Stimulated activated CD8-positive, alpha-beta memory T cell treated with anti-CD3 and anti-CD28 coated beads, Interleukin-4, amount 100 ng/mL, for 24 hours (primary cell): ENCODE measurements at regions not wholly inside any gene's neighbourhood (a gene's known extent, or its start where the extent isn't known, plus 50 kb on each side); places are given as distances from the start of the nearest gene placed in this dataset.
"Not testable (repeated sequence)": the region's sequence is repeated elsewhere in the genome, so short reads cannot be mapped to it uniquely, and the experiment has no call there.

Experiments used
- DNase-seq: peaks from one replicate; pipeline ENCODE4 v3.0.0-alpha.2; 2020; ENCODE audit warnings: low read depth

GRCh38 chr6:27674882-27675281 lies 202.0 kb upstream of the ZNF184 start:
- no peak for DNase-seq

- DNase-seq: no peak
Observed at GRCh38 chr6:27672113-27672799, 199.4 kb upstream of the ZNF184 start.

GRCh38 chr6:27669624-27670301 lies 196.9 kb upstream of the ZNF184 start:
- no peak for DNase-seq

GRCh38 chr6:27669295-27669623 lies 196.4 kb upstream of the ZNF184 start:
- DNase-seq: no peak

- peak; percentile 51 for DNase-seq
Observed at GRCh38 chr6:27668442-27669294, 195.8 kb upstream of the ZNF184 start.

GRCh38 chr6:27667657-27668441 lies 194.9 kb upstream of the ZNF184 start:
- no peak for DNase-seq

GRCh38 chr6:27667016-27667656 lies 194.2 kb upstream of the ZNF184 start:
- no peak for DNase-seq

- DNase-seq: no peak
Observed at GRCh38 chr6:27662769-27663168, 189.9 kb upstream of the ZNF184 start.

GRCh38 chr6:27662212-27662611 lies 189.3 kb upstream of the ZNF184 start:
- DNase-seq: not testable (repeated sequence)

- DNase-seq: not testable (repeated sequence)
Observed at GRCh38 chr6:27653143-27653825, 180.4 kb upstream of the ZNF184 start.

GRCh38 chr6:27651371-27651732 lies 178.4 kb upstream of the ZNF184 start:
- DNase-seq: no peak

- peak; percentile 24 for DNase-seq
Observed at GRCh38 chr6:27650620-27651370, 177.9 kb upstream of the ZNF184 start.

- DNase-seq: no peak
Observed at GRCh38 chr6:27644528-27644927, 171.6 kb upstream of the ZNF184 start.

- DNase-seq: no peak
Observed at GRCh38 chr6:27642744-27643456, 170.0 kb upstream of the ZNF184 start.

GRCh38 chr6:27635886-27636285 lies 163.0 kb upstream of the ZNF184 start:
- DNase-seq: not testable (repeated sequence)

GRCh38 chr6:27633221-27633688 lies 160.3 kb upstream of the ZNF184 start:
- not testable (repeated sequence) for DNase-seq

GRCh38 chr6:27631609-27631916 lies 158.7 kb upstream of the ZNF184 start:
- no peak for DNase-seq

GRCh38 chr6:27630727-27631608 lies 158.1 kb upstream of the ZNF184 start:
- peak; percentile 35 for DNase-seq
